ENCODE measurements at regions not wholly inside any gene's neighbourhood (a gene's known extent, or its start where the extent isn't known, plus 50 kb on each side); places are given as distances from the start of the nearest gene placed in this dataset.

DNA sequence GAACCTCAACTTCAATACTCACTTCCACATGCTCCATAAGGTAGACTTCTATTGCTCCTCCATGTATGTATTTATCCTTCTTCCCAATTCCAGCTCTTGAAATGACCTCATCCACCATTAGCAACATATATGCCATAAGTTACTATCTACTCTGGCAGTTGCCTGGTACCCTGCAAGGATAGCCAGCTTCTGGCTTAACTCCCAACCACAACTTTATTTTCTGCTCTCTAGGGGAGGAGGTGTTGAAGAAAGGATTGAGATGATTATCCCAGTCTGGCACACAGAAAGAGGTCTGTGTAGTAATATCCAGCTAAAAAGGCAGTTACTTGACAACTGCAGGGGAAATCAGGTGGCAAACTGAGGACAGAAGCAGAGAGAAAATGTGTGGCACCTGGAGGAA, 71.5 kb upstream of the MDM1 start:
- no peaks in the 10 kb centered on the region for H3K36me3 ChIP-seq (ENCODE audit: control insufficient read depth in 5 of 5, insufficient read depth in 5 of 5, low read length in 5 of 5)
- H3K9ac ChIP-seq (ENCODE audit: low read length in 5 of 5), result no peak overlapping the region
- no peak overlapping the region for H3K4me3 ChIP-seq (ENCODE audit: low read depth in 1 of 5, low read length in 5 of 5)
- H3K9me3 ChIP-seq (ENCODE audit: control insufficient read depth in 5 of 5, low read length in 5 of 5), result no peaks in the 10 kb centered on the region
- H3K27me3 ChIP-seq (ENCODE audit: control insufficient read depth in 5 of 5, insufficient read depth in 4 of 5, low read length in 5 of 5), result no peaks in the 10 kb centered on the region
- H3K27ac ChIP-seq (ENCODE audit: low read depth, low read length), result no peak overlapping the region
- peaks cover 10 to 48% (median 38%) of the 10 kb centered on the region in 5 donors for H3K4me1 ChIP-seq (ENCODE audit: control insufficient read depth in 5 of 5, insufficient read depth in 5 of 5, low read length in 5 of 5)

DNA sequence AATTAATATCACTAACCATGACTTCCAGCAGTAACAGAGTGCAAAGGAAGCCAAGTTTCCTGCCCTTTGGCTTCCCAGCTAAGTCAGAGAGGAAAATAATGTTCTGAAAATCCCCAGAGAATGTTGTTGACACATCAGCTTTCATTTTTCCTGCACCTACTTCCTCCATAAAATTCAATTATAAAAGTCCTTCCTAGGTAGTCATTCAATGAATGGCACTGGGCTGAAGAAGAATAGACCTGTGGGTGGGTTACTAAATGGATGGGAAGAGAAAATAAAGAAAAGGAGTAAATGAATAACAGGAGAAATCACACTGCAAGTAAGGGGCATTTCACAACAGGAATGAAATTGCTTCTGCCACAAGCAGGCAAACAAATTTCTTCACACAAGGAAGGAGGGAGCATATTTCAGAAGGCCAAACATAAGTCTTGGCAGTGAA, 73.2 kb upstream of the MDM1 start:
- no peaks in the 10 kb centered on the region for H3K9me3 ChIP-seq (ENCODE audit: control insufficient read depth in 5 of 5, low read length in 5 of 5)
- peak overlapping the region in 4 of 5 donors; percentile 31 to 40 (median 34) for H3K4me3 ChIP-seq (ENCODE audit: low read depth in 1 of 5, low read length in 5 of 5)
- peaks cover 10 to 49% (median 43%) of the 10 kb centered on the region in 5 donors for H3K4me1 ChIP-seq (ENCODE audit: control insufficient read depth in 5 of 5, insufficient read depth in 5 of 5, low read length in 5 of 5)
- H3K27ac ChIP-seq (ENCODE audit: low read depth, low read length), result peak overlapping the region; percentile 94
- H3K36me3 ChIP-seq (ENCODE audit: control insufficient read depth in 5 of 5, insufficient read depth in 5 of 5, low read length in 5 of 5), result no peaks in the 10 kb centered on the region
- H3K27me3 ChIP-seq (ENCODE audit: control insufficient read depth in 5 of 5, insufficient read depth in 4 of 5, low read length in 5 of 5), result no peaks in the 10 kb centered on the region
- peak overlapping the region in 3 of 5 donors; percentile 0 to 33 (median 6) for H3K9ac ChIP-seq (ENCODE audit: low read length in 5 of 5)

DNA sequence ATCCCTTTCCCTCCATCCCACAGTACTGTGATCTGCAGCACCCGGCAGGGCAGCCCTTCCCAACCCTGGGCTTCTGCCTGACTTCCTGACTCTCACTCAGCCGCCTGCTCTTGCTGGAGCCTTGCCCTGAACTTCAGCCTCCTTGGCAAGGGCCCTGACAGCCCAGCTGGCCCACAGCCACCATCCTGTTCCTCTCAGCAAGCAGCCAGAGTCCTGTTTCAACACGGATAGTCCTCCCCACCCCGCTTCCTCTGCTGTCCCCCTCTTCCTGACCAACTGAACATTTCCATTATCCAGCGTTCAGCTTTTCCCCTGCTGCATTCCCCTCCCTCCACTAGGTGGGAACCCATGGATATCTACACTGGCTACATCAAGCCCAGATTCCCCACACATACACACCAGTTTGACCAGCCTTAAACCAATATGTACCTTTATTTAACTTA, 74.0 kb upstream of the MDM1 start:
- Histone ChIP-seq H3K4me1 (ENCODE audit: control insufficient read depth in 5 of 5, insufficient read depth in 5 of 5, low read length in 5 of 5) (peaks cover 10 to 47% (median 42%) of the 10 kb centered on the region in 5 donors), H3K4me3 (ENCODE audit: low read depth in 1 of 5, low read length in 5 of 5) (peak overlapping the region; percentile 16 to 40 (median 31)), H3K27me3 (ENCODE audit: control insufficient read depth in 5 of 5, insufficient read depth in 4 of 5, low read length in 5 of 5) (no peaks in the 10 kb centered on the region), H3K27ac (ENCODE audit: low read depth, low read length) (peak overlapping the region; percentile 94), H3K9ac (ENCODE audit: low read length in 5 of 5) (peak overlapping the region in 4 of 5 donors; percentile 0 to 38 (median 28)), H3K9me3 (ENCODE audit: control insufficient read depth in 5 of 5, low read length in 5 of 5) (no peaks in the 10 kb centered on the region), H3K36me3 (ENCODE audit: control insufficient read depth in 5 of 5, insufficient read depth in 5 of 5, low read length in 5 of 5) (no peaks in the 10 kb centered on the region)

DNA sequence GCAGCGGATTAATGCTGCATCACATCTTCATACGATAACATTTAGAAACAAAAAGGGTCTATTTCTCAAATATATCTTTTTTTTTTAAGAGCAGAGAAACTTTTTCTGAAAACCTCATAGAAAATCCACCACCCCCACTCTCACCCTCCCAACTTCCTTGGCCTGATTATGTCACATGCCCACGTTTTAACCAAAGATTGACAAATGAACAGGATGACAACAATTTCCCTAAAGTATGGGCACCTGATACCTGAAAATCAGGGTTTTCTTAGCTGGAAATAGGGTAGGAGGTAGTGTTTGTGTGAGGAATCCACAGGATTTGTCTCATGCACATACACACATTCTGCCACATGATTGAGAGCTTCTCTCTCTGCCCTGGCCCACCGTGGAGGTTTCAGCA, 74.7 kb upstream of the MDM1 start:
- peak overlapping the region; percentile 94 for H3K27ac ChIP-seq (ENCODE audit: low read depth, low read length)

DNA sequence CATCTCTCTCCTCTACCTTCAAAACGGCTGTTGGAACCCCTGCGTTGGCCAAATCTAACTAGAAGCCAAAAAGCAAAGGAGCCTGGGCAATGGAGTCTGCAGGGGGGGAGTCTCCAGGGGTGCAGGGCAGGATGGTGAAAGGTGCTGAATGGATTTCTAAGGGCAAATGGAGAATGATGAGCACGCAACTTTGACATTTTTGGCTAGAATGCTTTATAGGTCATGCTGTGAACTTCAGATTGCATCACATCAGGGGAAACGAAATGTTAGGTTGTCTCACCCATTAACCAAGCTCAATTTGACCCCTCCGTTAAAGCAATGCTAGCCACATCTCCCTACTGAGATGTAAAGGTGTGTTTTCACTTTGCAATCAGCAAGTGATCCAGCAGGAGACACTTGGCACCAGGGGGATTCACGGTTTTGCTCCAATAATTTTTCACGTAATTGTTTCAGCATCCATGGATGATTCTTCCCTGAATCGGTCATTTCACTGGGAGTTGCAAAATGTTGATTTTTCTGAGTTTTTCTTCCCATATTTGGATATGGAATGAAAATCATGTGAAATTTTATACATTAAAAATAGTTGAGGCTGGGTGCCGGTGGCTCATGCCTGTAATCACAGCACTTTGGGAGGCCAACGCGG, 78.0 kb upstream of the MDM1 start:
- Histone ChIP-seq H3K9ac (ENCODE audit: low read length in 5 of 5) (no peak overlapping the region), H3K36me3 (ENCODE audit: control insufficient read depth in 5 of 5, insufficient read depth in 5 of 5, low read length in 5 of 5) (no peaks in the 10 kb centered on the region), H3K4me1 (ENCODE audit: control insufficient read depth in 5 of 5, insufficient read depth in 5 of 5, low read length in 5 of 5) (peaks cover 10 to 34% (median 30%) of the 10 kb centered on the region in 5 donors), H3K9me3 (ENCODE audit: control insufficient read depth in 5 of 5, low read length in 5 of 5) (no peaks in the 10 kb centered on the region), H3K27me3 (ENCODE audit: control insufficient read depth in 5 of 5, insufficient read depth in 4 of 5, low read length in 5 of 5) (no peaks in the 10 kb centered on the region), H3K4me3 (ENCODE audit: low read depth in 1 of 5, low read length in 5 of 5) (peak overlapping the region in 3 of 5 donors; percentile 8 to 57 (median 43)), H3K27ac (ENCODE audit: low read depth, low read length) (peak overlapping the region; percentile 31)

More for the DNA sequence above, 74.7 kb upstream of the MDM1 start:
- H3K4me3 ChIP-seq (ENCODE audit: low read depth in 1 of 5, low read length in 5 of 5), result peak overlapping the region in 1 of 5 donors; percentile 26
- H3K9ac ChIP-seq (ENCODE audit: low read length in 5 of 5), result no peak overlapping the region
- H3K4me1 ChIP-seq (ENCODE audit: control insufficient read depth in 5 of 5, insufficient read depth in 5 of 5, low read length in 5 of 5), result peaks cover 10 to 47% (median 42%) of the 10 kb centered on the region in 5 donors
- no peaks in the 10 kb centered on the region for H3K27me3 ChIP-seq (ENCODE audit: control insufficient read depth in 5 of 5, insufficient read depth in 4 of 5, low read length in 5 of 5)
- no peaks in the 10 kb centered on the region for H3K36me3 ChIP-seq (ENCODE audit: control insufficient read depth in 5 of 5, insufficient read depth in 5 of 5, low read length in 5 of 5)
- H3K9me3 ChIP-seq (ENCODE audit: control insufficient read depth in 5 of 5, low read length in 5 of 5), result no peaks in the 10 kb centered on the region

DNA sequence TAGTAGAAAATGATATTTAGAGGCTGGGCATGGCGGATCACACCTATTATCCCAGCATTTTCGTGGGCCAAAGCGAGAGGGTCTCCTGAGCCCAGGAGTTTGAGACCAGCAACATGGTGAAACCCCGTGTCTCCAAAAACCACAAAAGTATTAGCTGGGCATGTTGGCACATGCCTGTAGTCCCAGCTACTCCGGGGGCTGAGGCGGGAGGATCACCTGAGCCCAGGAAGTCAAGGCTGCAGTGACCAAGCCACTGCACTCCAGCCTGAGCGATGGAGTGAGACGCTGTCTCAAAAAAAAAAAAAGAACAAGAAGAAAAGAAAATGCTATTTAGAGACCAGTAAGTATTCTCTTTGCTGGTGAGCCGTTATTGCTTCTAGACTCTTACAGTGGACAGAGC, 79.2 kb upstream of the MDM1 start:
- Histone ChIP-seq H3K27ac (ENCODE audit: low read depth, low read length) (peak overlapping the region; percentile 51), H3K9ac (ENCODE audit: low read length in 5 of 5) (no peak overlapping the region), H3K27me3 (ENCODE audit: control insufficient read depth in 5 of 5, insufficient read depth in 4 of 5, low read length in 5 of 5) (no peaks in the 10 kb centered on the region), H3K36me3 (ENCODE audit: control insufficient read depth in 5 of 5, insufficient read depth in 5 of 5, low read length in 5 of 5) (no peaks in the 10 kb centered on the region), H3K9me3 (ENCODE audit: control insufficient read depth in 5 of 5, low read length in 5 of 5) (no peaks in the 10 kb centered on the region), H3K4me3 (ENCODE audit: low read depth in 1 of 5, low read length in 5 of 5) (no peak overlapping the region), H3K4me1 (ENCODE audit: control insufficient read depth in 5 of 5, insufficient read depth in 5 of 5, low read length in 5 of 5) (peaks cover 2 to 21% (median 18%) of the 10 kb centered on the region in 5 donors)

DNA sequence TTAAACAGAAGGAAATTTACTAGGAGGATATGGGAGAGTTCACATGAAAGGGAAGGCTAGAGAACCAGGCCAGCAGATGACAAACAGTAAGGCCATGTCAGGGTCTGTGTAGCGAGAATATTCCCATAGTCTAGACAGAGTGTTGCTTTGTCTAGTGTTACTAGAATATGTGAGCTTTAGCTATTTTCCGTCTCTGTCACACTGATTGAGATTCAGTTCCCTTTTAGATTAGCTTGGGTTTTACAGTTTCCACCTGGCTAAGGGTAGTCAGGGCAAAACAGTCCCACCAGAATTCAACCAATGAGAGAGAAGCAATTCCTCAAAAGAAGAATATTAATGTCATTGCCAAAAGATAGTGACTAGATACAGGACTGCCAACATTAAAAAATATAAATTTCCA, 82.8 kb upstream of the MDM1 start:
- Histone ChIP-seq H3K27ac (ENCODE audit: low read depth, low read length) (no peak overlapping the region), H3K4me3 (ENCODE audit: low read depth in 1 of 5, low read length in 5 of 5) (no peak overlapping the region), H3K27me3 (ENCODE audit: control insufficient read depth in 5 of 5, insufficient read depth in 4 of 5, low read length in 5 of 5) (no peaks in the 10 kb centered on the region), H3K9me3 (ENCODE audit: control insufficient read depth in 5 of 5, low read length in 5 of 5) (no peaks in the 10 kb centered on the region), H3K4me1 (ENCODE audit: control insufficient read depth in 5 of 5, insufficient read depth in 5 of 5, low read length in 5 of 5) (peaks cover 0 to 12% (median 10%) of the 10 kb centered on the region in 5 donors), H3K9ac (ENCODE audit: low read length in 5 of 5) (no peak overlapping the region), H3K36me3 (ENCODE audit: control insufficient read depth in 5 of 5, insufficient read depth in 5 of 5, low read length in 5 of 5) (no peaks in the 10 kb centered on the region)

DNA sequence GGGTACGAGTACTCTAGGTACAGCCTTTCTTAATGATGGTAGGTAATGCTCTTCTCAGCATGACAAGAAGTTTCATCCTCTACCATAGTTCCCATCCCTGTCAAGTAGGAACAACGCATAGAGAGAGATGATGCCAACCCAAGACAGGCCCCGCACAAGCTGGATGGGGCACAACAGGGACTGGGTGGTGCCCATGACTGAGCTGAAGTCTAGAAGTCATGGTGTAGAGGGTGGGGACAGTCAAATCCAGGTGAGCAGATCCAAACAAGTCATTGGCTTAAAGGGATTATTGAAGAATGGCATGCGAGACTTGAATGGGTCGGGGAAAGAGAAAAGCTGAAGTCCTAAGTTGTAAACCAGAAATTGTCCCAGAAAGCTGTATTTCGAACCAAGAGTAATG, 84.2 kb upstream of the MDM1 start:
- no peak overlapping the region for H3K4me3 ChIP-seq (ENCODE audit: low read depth in 1 of 5, low read length in 5 of 5)
- H3K4me1 ChIP-seq (ENCODE audit: control insufficient read depth in 5 of 5, insufficient read depth in 5 of 5, low read length in 5 of 5), result peaks cover 3 to 21% (median 18%) of the 10 kb centered on the region in 5 donors
- no peak overlapping the region for H3K9ac ChIP-seq (ENCODE audit: low read length in 5 of 5)
- no peaks in the 10 kb centered on the region for H3K9me3 ChIP-seq (ENCODE audit: control insufficient read depth in 5 of 5, low read length in 5 of 5)
- H3K36me3 ChIP-seq (ENCODE audit: control insufficient read depth in 5 of 5, insufficient read depth in 5 of 5, low read length in 5 of 5), result no peaks in the 10 kb centered on the region
- H3K27me3 ChIP-seq (ENCODE audit: control insufficient read depth in 5 of 5, insufficient read depth in 4 of 5, low read length in 5 of 5), result no peaks in the 10 kb centered on the region
- H3K27ac ChIP-seq (ENCODE audit: low read depth, low read length), result no peak overlapping the region

DNA sequence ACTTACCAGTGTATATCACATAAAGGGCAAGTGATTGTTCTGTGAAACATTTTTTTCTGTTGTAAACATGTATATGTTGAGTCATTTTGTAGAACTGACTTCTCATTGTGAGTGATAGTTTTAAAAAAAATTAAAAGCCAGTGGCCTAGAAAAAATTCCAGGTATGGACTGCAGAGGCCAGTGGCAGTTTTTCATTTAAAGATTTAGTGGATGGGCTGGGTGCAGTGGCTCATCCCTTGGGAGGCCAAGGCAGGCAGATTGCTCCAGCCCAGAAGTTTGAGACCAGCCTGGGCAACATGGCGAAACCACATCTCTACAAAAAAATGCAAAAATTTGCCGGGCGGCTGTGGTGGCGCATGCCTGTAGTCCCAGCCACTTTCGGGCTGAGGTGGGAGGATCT, 84.7 kb upstream of the MDM1 start:
- Histone ChIP-seq H3K4me3 (ENCODE audit: low read depth in 1 of 5, low read length in 5 of 5) (no peak overlapping the region), H3K27ac (ENCODE audit: low read depth, low read length) (no peak overlapping the region), H3K9me3 (ENCODE audit: control insufficient read depth in 5 of 5, low read length in 5 of 5) (no peaks in the 10 kb centered on the region), H3K27me3 (ENCODE audit: control insufficient read depth in 5 of 5, insufficient read depth in 4 of 5, low read length in 5 of 5) (no peaks in the 10 kb centered on the region), H3K4me1 (ENCODE audit: control insufficient read depth in 5 of 5, insufficient read depth in 5 of 5, low read length in 5 of 5) (peaks cover 3 to 21% (median 18%) of the 10 kb centered on the region in 5 donors), H3K9ac (ENCODE audit: low read length in 5 of 5) (no peak overlapping the region), H3K36me3 (ENCODE audit: control insufficient read depth in 5 of 5, insufficient read depth in 5 of 5, low read length in 5 of 5) (no peaks in the 10 kb centered on the region)

DNA sequence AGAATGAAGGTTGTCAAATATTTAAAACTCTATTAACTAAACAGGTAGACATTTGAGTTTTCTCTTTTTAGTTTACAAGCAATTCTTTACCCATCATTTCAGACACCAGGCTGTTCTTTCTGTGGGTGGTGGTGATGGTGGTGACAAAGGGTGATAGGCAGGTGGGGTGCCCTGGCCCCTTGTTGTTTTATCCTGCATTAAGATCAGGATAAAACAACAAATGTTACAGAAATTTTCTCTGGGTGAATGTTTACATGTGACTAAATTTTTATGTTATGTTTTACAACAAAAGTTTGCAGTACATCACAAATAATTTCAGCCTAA, 85.9 kb upstream of the MDM1 start:
- Histone ChIP-seq H3K27ac (ENCODE audit: low read depth, low read length) (no peak overlapping the region), H3K4me1 (ENCODE audit: control insufficient read depth in 5 of 5, insufficient read depth in 5 of 5, low read length in 5 of 5) (peaks cover 4 to 27% (median 24%) of the 10 kb centered on the region in 5 donors), H3K27me3 (ENCODE audit: control insufficient read depth in 5 of 5, insufficient read depth in 4 of 5, low read length in 5 of 5) (no peaks in the 10 kb centered on the region), H3K9me3 (ENCODE audit: control insufficient read depth in 5 of 5, low read length in 5 of 5) (no peaks in the 10 kb centered on the region), H3K36me3 (ENCODE audit: control insufficient read depth in 5 of 5, insufficient read depth in 5 of 5, low read length in 5 of 5) (no peaks in the 10 kb centered on the region), H3K4me3 (ENCODE audit: low read depth in 1 of 5, low read length in 5 of 5) (no peak overlapping the region), H3K9ac (ENCODE audit: low read length in 5 of 5) (no peak overlapping the region)

Measured in subcutaneous abdominal adipose tissue (tissue), 5 donors.